ENCODE measurements at regions not wholly inside any gene's neighbourhood (a gene's known extent, or its start where the extent isn't known, plus 50 kb on each side); places are given as distances from the start of the nearest gene placed in this dataset.

DNA sequence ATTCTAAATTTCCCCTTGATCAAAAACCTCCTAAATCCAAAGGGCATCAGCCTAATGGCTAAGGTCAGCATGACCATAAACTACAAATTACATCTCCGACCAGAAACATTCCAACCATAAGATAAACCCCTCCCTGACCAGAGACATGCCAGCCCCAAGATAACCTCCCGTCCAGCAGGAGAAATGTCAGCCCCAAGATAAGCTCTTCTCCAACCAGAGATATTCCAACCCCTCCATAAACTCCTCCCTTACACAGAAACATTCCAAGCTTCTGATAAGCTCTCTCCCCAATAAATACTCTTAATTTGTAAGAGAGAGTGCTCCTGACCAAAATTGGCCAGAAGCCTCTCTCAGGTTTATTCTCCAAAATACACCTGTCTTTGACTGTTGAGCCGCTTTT, 274.0 kb downstream of the RNF152 start:
- TF ChIP-seq, protein P1, sequence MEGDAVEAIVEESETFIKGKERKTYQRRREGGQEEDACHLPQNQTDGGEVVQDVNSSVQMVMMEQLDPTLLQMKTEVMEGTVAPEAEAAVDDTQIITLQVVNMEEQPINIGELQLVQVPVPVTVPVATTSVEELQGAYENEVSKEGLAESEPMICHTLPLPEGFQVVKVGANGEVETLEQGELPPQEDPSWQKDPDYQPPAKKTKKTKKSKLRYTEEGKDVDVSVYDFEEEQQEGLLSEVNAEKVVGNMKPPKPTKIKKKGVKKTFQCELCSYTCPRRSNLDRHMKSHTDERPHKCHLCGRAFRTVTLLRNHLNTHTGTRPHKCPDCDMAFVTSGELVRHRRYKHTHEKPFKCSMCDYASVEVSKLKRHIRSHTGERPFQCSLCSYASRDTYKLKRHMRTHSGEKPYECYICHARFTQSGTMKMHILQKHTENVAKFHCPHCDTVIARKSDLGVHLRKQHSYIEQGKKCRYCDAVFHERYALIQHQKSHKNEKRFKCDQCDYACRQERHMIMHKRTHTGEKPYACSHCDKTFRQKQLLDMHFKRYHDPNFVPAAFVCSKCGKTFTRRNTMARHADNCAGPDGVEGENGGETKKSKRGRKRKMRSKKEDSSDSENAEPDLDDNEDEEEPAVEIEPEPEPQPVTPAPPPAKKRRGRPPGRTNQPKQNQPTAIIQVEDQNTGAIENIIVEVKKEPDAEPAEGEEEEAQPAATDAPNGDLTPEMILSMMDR (IDR thresholded peaks at IDR 0.05; ENCODE audit: insufficient read depth, low read depth, low read length), result no peak
- no peak for TF ChIP-seq EZH2 (IDR thresholded peaks at IDR 0.05; ENCODE audit: insufficient read depth, low read length)
